HG03439 (cell line): ENCODE measurements at regions not wholly inside any gene's neighbourhood (a gene's known extent, or its start where the extent isn't known, plus 50 kb on each side); places are given as distances from the start of the nearest gene placed in this dataset.

ENCODE experiments used
- ATAC-seq: cut with Tn5 transposase; IDR thresholded peaks from one replicate; pipeline ENCODE4 v1.9.1; 2021; ENCODE audit warnings: mild to moderate bottlenecking, moderate library complexity; ENCODE audit not compliant: unreplicated experiment

- no peak for ATAC-seq
These were observed 410.6 kb downstream of the FGF9 start for GRCh38 chr13:22081430-22081829.

GRCh38 chr13:22082030-22082429 lies 411.2 kb downstream of the FGF9 start:
- no peak for ATAC-seq

- ATAC-seq = no peak
These were observed 411.7 kb downstream of the FGF9 start for GRCh38 chr13:22082437-22083100.

GRCh38 chr13:22085001-22085400 lies 414.1 kb downstream of the FGF9 start:
- no peak for ATAC-seq

GRCh38 chr13:22086597-22087330 lies 415.9 kb downstream of the FGF9 start:
- no peak for ATAC-seq

- ATAC-seq = no peak
These were observed 419.2 kb downstream of the FGF9 start for GRCh38 chr13:22090106-22090505.

GRCh38 chr13:22091222-22091970 lies 420.5 kb downstream of the FGF9 start:
- no peak for ATAC-seq

- no peak for ATAC-seq
These were observed 421.1 kb downstream of the FGF9 start for GRCh38 chr13:22091971-22092300.

GRCh38 chr13:22092791-22093560 lies 422.1 kb downstream of the FGF9 start:
- ATAC-seq = no peak

GRCh38 chr13:22095794-22096193 lies 424.9 kb downstream of the FGF9 start:
- ATAC-seq = no peak

- ATAC-seq = no peak
These were observed 428.7 kb downstream of the FGF9 start for GRCh38 chr13:22099585-22099984.

- ATAC-seq = no peak
These were observed 431.4 kb downstream of the FGF9 start for GRCh38 chr13:22102271-22102670.

GRCh38 chr13:22103046-22104027 lies 432.5 kb downstream of the FGF9 start:
- ATAC-seq = no peak

GRCh38 chr13:22106058-22106457 lies 435.2 kb downstream of the FGF9 start:
- no peak for ATAC-seq

GRCh38 chr13:22107549-22107948 lies 436.7 kb downstream of the FGF9 start:
- ATAC-seq = no peak

- ATAC-seq = no peak
These were observed 437.5 kb downstream of the FGF9 start for GRCh38 chr13:22108283-22108942.

GRCh38 chr13:22108979-22109378 lies 438.1 kb downstream of the FGF9 start:
- no peak for ATAC-seq

- no peak for ATAC-seq
These were observed 439.5 kb downstream of the FGF9 start for GRCh38 chr13:22110368-22110767.

GRCh38 chr13:22111152-22111783 lies 440.4 kb downstream of the FGF9 start:
- ATAC-seq = no peak
